HEK293 (cell line): ENCODE measurements at regions not wholly inside any gene's neighbourhood (a gene's known extent, or its start where the extent isn't known, plus 50 kb on each side); places are given as distances from the start of the nearest gene placed in this dataset.

Experiments used
- GFI1B ChIP-seq: fragments of 450-650 bp; formaldehyde crosslinking; IDR thresholded peaks from 2 replicates; pipeline ENCODE4 v1.5.1; 2016; ENCODE audit warnings: missing biosample characterization, missing genetic modification characterization
- KLF16 ChIP-seq: fragments of 450-650 bp; formaldehyde crosslinking; IDR thresholded peaks from 2 replicates; pipeline ENCODE4 v1.5.1; 2017; ENCODE audit warnings: missing biosample characterization, missing genetic modification characterization
- TCF7L2 ChIP-seq: IDR thresholded peaks from 2 replicates; pipeline ENCODE4 v1.6.1; 2011; ENCODE audit warnings: low read depth, mild to moderate bottlenecking, inconsistent platforms, low read length, moderate library complexity, borderline replicate concordance
- ZBTB1 ChIP-seq: fragments of 450-650 bp; formaldehyde crosslinking; IDR thresholded peaks from 2 replicates; pipeline ENCODE4 v1.5.1; 2016; ENCODE audit warnings: missing biosample characterization, missing genetic modification characterization
- ZBTB7A ChIP-seq: fragments of 450-650 bp; formaldehyde crosslinking; IDR thresholded peaks from 2 replicates; pipeline ENCODE4 v1.5.1; 2016; ENCODE audit warnings: low read depth, missing biosample characterization, missing genetic modification characterization
- ZNF292 ChIP-seq: fragments of 450-650 bp; formaldehyde crosslinking; IDR thresholded peaks from 2 replicates; pipeline ENCODE4 v1.5.1; 2016; ENCODE audit warnings: low read depth, missing biosample characterization, missing genetic modification characterization, borderline replicate concordance
- ZNF561 ChIP-seq: fragments of 450-650 bp; IDR thresholded peaks from 2 replicates; pipeline ENCODE4 v1.5.1; 2018; ENCODE audit warnings: missing biosample characterization, missing genetic modification characterization, borderline replicate concordance
- TF ChIP-seq, protein P1 (sequence below): fragments of 450-650 bp; formaldehyde crosslinking; IDR thresholded peaks from 2 replicates; pipeline ENCODE4 v1.5.1; 2016; ENCODE audit warnings: missing biosample characterization, missing genetic modification characterization
- TF ChIP-seq, protein P2 (sequence below): fragments of 450-650 bp; formaldehyde crosslinking; IDR thresholded peaks from 2 replicates; pipeline ENCODE4 v1.5.1; 2016; ENCODE audit warnings: missing biosample characterization, missing genetic modification characterization
- TF ChIP-seq, protein P3 (sequence below): fragments of 450-650 bp; formaldehyde crosslinking; IDR thresholded peaks from 2 replicates; pipeline ENCODE4 v1.5.1; 2016; ENCODE audit warnings: missing biosample characterization, missing genetic modification characterization
- TF ChIP-seq, protein P4 (sequence below): fragments of 450-650 bp; formaldehyde crosslinking; IDR thresholded peaks from 2 replicates; pipeline ENCODE4 v1.5.1; 2016; ENCODE audit warnings: missing biosample characterization, missing genetic modification characterization

DNA sequence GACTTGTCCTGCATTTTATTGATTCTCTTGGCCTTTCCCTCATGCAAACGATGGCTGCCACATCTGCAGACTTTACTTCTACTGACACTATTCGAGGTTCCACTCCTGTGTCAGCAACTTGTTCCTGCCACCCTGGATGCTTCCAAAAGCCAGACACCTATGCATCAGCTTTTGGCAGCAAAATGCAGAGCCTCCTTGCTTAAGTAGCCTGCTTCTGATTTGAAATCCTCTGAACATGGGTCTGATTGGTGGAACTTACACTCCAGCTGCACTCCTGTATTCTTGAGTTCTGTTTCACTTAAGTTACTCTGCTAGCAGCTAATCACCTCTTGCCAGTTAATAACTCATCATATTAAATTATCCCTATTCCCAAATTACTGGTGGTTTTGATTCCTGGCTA is 152.1 kb upstream of the FMN2 start:
- TF ChIP-seq, protein P1, sequence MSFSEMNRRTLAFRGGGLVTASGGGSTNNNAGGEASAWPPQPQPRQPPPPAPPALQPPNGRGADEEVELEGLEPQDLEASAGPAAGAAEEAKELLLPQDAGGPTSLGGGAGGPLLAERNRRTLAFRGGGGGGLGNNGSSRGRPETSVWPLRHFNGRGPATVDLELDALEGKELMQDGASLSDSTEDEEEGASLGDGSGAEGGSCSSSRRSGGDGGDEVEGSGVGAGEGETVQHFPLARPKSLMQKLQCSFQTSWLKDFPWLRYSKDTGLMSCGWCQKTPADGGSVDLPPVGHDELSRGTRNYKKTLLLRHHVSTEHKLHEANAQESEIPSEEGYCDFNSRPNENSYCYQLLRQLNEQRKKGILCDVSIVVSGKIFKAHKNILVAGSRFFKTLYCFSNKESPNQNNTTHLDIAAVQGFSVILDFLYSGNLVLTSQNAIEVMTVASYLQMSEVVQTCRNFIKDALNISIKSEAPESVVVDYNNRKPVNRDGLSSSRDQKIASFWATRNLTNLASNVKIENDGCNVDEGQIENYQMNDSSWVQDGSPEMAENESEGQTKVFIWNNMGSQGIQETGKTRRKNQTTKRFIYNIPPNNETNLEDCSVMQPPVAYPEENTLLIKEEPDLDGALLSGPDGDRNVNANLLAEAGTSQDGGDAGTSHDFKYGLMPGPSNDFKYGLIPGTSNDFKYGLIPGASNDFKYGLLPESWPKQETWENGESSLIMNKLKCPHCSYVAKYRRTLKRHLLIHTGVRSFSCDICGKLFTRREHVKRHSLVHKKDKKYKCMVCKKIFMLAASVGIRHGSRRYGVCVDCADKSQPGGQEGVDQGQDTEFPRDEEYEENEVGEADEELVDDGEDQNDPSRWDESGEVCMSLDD = no peak
- TF ChIP-seq, protein P2, sequence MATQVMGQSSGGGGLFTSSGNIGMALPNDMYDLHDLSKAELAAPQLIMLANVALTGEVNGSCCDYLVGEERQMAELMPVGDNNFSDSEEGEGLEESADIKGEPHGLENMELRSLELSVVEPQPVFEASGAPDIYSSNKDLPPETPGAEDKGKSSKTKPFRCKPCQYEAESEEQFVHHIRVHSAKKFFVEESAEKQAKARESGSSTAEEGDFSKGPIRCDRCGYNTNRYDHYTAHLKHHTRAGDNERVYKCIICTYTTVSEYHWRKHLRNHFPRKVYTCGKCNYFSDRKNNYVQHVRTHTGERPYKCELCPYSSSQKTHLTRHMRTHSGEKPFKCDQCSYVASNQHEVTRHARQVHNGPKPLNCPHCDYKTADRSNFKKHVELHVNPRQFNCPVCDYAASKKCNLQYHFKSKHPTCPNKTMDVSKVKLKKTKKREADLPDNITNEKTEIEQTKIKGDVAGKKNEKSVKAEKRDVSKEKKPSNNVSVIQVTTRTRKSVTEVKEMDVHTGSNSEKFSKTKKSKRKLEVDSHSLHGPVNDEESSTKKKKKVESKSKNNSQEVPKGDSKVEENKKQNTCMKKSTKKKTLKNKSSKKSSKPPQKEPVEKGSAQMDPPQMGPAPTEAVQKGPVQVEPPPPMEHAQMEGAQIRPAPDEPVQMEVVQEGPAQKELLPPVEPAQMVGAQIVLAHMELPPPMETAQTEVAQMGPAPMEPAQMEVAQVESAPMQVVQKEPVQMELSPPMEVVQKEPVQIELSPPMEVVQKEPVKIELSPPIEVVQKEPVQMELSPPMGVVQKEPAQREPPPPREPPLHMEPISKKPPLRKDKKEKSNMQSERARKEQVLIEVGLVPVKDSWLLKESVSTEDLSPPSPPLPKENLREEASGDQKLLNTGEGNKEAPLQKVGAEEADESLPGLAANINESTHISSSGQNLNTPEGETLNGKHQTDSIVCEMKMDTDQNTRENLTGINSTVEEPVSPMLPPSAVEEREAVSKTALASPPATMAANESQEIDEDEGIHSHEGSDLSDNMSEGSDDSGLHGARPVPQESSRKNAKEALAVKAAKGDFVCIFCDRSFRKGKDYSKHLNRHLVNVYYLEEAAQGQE (tag by site-specific recombination) = no peak
- TF ChIP-seq KLF16 (tag by site-specific recombination) (no peak), GFI1B (tag by site-specific recombination) (no peak), ZNF561 (tag by site-specific recombination) (no peak), ZNF292 (tag by site-specific recombination) (no peak), ZBTB7A (no peak), ZBTB1 (tag by site-specific recombination) (no peak), TCF7L2 (no peak)
- TF ChIP-seq, protein P3, sequence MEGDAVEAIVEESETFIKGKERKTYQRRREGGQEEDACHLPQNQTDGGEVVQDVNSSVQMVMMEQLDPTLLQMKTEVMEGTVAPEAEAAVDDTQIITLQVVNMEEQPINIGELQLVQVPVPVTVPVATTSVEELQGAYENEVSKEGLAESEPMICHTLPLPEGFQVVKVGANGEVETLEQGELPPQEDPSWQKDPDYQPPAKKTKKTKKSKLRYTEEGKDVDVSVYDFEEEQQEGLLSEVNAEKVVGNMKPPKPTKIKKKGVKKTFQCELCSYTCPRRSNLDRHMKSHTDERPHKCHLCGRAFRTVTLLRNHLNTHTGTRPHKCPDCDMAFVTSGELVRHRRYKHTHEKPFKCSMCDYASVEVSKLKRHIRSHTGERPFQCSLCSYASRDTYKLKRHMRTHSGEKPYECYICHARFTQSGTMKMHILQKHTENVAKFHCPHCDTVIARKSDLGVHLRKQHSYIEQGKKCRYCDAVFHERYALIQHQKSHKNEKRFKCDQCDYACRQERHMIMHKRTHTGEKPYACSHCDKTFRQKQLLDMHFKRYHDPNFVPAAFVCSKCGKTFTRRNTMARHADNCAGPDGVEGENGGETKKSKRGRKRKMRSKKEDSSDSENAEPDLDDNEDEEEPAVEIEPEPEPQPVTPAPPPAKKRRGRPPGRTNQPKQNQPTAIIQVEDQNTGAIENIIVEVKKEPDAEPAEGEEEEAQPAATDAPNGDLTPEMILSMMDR (tag by site-specific recombination) = no peak
- TF ChIP-seq, protein P4, sequence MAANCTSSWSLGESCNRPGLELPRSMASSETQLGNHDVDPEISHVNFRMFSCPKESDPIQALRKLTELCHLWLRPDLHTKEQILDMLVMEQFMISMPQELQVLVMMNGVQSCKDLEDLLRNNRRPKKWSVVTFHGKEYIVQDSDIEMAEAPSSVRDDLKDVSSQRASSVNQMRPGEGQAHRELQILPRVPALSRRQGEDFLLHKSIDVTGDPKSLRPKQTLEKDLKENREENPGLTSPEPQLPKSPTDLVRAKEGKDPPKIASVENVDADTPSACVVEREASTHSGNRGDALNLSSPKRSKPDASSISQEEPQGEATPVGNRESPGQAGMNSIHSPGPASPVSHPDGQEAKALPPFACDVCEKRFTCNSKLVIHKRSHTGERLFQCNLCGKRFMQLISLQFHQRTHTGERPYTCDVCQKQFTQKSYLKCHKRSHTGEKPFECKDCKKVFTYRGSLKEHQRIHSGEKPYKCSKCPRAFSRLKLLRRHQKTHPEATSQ (tag by site-specific recombination) = no peak
